Activated CD4-positive, CD25-positive, alpha-beta regulatory T cell treated with anti-CD3 and anti-CD28 coated beads, Interleukin-2, amount 50 U/mL, for 24 hours (primary cell): ENCODE measurements at regions not wholly inside any gene's neighbourhood (a gene's known extent, or its start where the extent isn't known, plus 50 kb on each side); places are given as distances from the start of the nearest gene placed in this dataset.
"Not testable (repeated sequence)": the region's sequence is repeated elsewhere in the genome, so short reads cannot be mapped to it uniquely, and the experiment has no call there.

Source experiments
- ATAC-seq, 2 donors: fragments of 150-1000 bp; cut with Tn5 transposase; one replicate each; pipeline ENCODE4 v1.10.0; 2021; ENCODE audit warnings: mild to moderate bottlenecking in 1 of 2, moderate library complexity in 1 of 2

- no peak for ATAC-seq
These were observed 411.5 kb upstream of the MCTP2 start for GRCh38 chr15:93819826-93820225.

DNA sequence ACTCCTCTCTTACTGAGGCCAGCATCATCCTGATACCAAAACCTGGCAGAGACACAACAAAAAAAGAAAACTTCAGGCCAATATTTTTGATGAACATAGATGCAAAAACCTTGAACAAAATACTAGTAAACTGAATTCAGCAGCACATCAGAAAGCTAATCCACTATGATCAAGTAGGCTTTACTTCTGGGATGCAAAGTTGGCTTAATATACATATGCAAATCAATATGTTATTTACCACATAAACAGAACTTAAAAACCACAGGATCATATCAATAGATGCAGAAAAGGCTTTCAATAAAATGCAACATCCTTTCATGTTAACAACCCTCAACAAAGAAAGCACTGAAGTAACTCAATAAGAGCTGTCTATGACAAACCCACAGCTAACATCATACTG lies 414.5 kb upstream of the MCTP2 start:
- ATAC-seq, result no peak

- no peak for ATAC-seq
These were observed 420.1 kb upstream of the MCTP2 start for GRCh38 chr15:93811305-93811704.

GRCh38 chr15:93809516-93809915 lies 421.8 kb upstream of the MCTP2 start:
- ATAC-seq, result no peak

- no peak for ATAC-seq
These were observed 427.8 kb upstream of the MCTP2 start for GRCh38 chr15:93803421-93804152.

- no peak for ATAC-seq
These were observed 430.2 kb upstream of the MCTP2 start for GRCh38 chr15:93801206-93801605.

- ATAC-seq, result no peak
These were observed 430.6 kb upstream of the MCTP2 start for GRCh38 chr15:93800805-93801204.

DNA sequence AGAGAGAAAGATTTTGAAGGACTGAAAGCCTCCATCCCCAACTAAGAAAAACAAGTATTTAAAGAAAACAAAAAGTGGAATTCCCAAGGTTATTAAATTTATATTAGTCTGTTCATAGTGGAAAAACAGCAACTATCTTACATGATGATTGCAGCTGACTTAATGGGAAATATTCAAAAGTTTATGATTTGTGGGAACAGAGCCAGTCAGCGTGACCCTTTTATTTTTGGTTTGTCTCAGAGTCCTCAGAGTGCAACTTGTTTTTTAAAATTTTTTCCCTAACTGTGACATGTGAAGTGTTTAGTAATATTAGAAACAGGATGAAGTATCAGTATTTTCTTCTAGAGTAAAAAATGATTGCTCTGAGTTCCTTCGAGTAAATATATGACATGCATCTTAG lies 441.9 kb upstream of the MCTP2 start:
- ATAC-seq, result no peak

- no peak for ATAC-seq
These were observed 451.3 kb upstream of the MCTP2 start for GRCh38 chr15:93780073-93780472.

DNA sequence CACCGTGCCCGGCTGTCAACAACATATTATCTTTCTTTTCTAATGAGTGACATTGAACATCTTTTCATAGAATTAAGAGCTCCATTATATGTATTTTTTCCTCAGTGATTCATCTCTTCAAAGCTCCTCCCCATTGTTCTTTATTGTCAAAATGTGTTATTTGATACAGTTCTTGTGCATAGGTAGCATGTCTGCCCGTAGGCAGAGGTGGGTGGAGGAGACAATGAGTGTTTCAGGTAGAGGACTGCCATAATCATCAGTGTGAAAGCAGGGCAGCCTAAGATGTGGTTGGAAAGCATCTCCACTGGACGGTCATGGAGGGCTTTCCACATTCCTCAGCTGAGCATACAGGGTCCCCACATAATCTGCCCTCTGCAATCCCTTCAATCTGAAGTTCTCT lies 452.0 kb upstream of the MCTP2 start:
- ATAC-seq, result no peak

DNA sequence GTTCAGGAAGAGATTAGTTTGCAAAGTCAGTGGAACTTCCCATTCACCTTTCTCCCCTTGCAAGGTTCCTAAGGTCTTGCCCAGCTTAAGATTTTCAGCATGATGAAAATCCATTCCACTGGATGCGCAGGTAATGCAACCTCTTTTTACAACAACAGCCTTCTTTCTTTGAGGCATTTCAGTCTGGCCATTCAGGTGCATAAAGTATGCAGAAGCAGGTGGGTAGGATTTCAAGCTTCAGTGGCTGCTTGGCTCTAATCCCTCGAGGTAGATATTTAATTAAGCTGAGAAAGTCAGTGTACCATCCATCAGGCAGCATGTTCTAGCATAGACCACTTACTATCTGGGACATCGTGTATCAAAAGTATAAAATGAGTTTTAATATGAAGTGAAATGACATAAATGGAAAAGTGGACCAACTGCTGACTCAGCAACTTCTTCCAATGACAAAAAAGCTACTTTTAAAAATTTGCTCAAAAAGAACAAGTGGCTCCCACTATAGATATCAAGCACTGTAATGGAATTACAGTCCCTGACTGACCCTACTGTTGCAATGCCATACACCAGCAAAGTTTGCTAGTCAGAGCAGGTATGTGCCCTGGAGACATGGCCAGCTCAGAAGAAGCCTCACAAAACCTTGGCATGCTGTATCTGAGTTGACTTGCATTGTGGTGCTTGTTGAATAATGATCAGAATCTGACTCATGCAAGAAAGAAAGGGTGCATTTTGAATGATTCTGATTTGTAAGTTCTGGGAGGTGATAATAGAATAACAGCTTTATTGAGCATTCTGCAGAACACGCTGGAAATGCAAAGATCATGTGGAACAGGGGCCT lies 459.9 kb upstream of the MCTP2 start:
- no peak for ATAC-seq

GRCh38 chr15:93770788-93771187 lies 460.6 kb upstream of the MCTP2 start:
- ATAC-seq, result no peak

- ATAC-seq, result no peak
These were observed 469.3 kb upstream of the MCTP2 start for GRCh38 chr15:93762036-93762435.

DNA sequence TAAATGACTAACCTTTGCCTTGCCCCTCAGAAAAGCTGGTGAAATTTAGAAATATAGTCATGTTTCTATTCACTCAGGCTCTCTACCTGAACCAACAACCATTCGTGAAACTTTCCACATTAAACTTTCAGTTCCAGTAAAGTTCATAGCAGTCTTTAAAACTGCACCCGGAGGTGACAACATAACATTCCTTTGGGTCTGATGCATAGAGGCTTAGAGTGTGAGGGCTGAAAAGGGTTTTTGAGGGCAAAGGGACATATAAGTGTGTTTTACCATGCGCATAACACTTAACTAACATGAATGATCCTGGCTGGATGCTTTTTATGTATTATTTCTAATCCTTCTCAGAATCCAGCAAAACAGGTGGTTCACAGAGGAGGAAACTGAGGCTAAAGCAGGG lies 471.7 kb upstream of the MCTP2 start:
- ATAC-seq, result no peak

DNA sequence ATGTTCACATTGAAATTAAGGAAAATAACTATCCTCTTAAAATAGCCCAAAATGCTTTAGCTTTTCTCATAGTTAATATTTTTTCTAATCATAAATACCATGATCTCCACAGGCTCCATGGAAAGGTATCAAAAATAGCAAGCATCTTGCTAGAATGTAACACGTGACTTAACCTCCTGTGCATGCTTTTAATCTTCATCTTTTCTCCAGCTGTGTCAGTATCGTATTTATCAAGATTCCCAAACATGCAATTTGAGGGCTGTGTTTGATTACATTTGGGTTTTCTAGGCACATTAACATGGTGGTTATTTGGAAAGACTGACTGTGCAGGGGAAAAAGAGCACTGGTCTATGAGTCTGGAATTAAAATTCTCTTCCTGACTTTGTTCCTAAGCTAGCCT lies 472.5 kb upstream of the MCTP2 start:
- no peak for ATAC-seq

GRCh38 chr15:93748710-93749109 lies 482.7 kb upstream of the MCTP2 start:
- ATAC-seq, result no peak

DNA sequence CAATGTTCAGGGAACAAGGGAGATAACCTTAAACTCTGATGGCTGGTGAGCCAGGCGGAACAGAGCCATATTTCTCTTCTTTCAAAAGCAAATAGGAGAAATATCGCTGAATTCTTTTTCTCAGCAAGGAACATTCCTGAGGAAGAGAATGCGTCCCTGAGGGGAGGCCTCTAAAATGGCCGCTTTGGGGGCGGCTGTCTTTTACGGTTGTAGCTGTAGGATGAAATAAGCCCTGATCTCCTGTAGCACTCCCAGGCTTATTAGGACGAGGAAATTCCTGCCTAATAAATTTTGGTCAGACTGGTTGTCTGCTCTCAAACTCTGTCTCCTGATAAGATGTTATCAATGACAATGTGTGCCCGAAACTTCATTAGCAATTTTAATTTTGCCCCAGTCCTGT lies 496.4 kb upstream of the MCTP2 start:
- ATAC-seq, result not testable (repeated sequence)

DNA sequence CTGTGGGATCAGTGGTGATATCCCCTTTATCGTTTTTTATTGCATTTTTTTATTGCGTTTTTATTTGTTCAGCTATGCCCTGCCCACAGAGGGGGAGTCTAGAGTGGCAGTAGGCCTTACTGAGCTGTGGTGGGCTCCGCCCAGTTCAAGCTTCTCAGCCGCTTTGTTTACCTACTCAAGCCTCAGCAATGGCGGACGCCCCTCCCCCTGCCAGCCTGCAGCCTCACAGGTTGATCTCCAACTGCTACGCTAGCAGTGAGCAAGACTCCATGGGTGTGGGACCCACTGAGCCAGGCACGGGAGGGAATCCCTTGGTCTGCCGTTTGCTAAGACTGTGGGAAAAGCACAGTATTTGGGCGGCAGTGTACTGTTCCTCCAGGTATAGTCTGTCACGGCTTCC lies 500.6 kb upstream of the MCTP2 start:
- no peak for ATAC-seq

DNA sequence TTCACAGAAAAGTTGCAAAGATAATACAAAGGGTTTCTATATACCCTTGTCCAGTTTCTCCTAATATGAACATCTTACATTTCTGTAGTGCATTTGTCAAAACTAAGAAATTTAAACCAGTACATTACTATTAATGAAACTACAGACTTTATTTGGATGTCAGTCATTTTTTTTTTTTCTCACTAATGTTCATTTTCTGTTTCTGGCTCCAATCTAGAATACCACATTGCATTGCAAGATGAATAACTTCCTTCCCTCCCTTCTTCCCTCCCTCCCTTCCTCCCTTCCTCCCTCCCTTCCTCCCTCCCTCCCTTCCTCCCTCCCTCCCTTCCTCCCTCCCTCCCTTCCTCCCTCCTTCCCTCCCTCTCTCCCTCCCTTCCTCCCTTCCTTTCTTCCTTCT lies 509.2 kb upstream of the MCTP2 start:
- no peak for ATAC-seq

DNA sequence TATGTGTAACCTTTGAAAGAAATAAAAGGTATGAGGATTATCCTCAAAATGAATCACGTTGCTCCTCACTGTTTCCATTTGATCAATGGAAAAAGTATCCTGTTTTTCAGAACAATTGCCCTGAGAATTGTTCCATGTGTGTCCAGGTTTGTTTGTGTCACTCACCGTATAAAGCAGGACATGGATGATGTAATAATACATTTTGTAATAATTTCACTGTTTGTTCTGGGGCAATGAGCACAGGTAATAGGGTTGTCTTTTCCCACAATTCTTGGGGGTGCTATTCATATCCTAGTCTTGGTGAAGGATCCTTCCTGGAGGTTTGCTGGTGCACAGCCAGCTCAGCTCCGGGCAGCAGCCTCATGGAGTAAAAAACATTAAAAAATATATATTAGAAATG lies 510.8 kb upstream of the MCTP2 start:
- ATAC-seq, result no peak

- no peak for ATAC-seq
These were observed 511.4 kb upstream of the MCTP2 start for GRCh38 chr15:93719921-93720351.

DNA sequence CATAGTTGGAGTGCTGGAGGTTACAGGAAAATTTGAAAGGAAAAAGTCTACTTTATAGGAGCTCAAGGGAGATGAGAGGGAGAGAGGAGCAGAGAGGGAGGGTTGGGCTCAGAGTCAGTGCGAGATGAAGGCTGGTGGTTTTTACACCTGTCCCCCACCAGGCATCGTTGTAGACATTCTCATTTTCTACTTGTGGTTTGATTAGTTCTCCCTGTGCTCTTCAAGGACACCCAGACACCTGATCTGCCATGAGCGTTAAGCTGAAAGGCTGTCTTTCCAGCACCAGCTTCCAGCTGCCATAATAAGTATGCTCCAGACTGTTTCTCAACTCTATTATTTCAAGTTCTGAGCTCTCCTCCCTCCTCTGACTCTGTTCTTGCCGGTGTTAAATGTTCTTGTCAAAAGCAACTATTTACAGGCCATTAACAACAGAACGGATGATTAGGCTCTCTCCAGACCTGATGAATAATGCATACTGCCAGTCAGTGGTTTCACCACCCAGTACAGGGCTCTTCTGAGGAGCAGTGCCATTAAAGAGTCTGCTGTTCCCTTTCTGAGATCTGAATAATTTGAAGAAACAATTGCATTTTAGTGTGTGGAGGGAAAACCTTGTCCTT lies 514.6 kb upstream of the MCTP2 start:
- ATAC-seq, result no peak

DNA sequence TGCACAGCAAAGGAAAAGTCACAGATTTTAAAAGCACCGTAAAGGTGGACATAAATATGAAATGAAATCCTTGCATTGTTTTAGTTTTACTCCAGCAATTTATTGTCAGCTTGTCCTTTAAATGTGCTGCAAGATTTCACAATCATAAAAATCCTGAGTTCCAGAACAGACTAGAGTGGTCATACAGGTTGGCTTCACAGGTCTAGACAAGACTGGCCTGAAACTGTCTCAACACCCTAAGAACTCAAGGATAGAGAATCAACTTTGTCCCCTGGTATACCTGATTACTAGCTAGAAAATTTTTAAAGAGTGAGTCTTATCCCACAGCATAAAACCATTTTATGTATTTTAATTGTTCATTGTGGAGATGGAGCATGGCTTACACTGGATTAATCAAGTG lies 521.7 kb upstream of the MCTP2 start:
- no peak for ATAC-seq
